Activated CD8-positive, alpha-beta T cell treated with anti-CD3 and anti-CD28 coated beads for 36 hours (primary cell): ENCODE measurements at regions not wholly inside any gene's neighbourhood (a gene's known extent, or its start where the extent isn't known, plus 50 kb on each side); places are given as distances from the start of the nearest gene placed in this dataset.

Source experiments
- ATAC-seq: fragments of 200-7000 bp; cut with Tn5 transposase; one replicate; pipeline ENCODE4 v1.10.0; 2021; ENCODE audit warnings: mild to moderate bottlenecking, moderate library complexity
- CTCF ChIA-PET: fragments of 350-600 bp; sonication (Branson Sonifier 250); formaldehyde crosslinking; loops from one replicate; lab custom pipeline; 2021; ENCODE audit warnings: antibody characterized with exemption; lab: Charles Lee
- POLR2A ChIA-PET: fragments of 350-600 bp; sonication (Branson Sonifier 250); formaldehyde crosslinking; loops from one replicate; lab custom pipeline; 2021; ENCODE audit warnings: antibody characterized with exemption; lab: Charles Lee
- DNase-seq: peaks from one replicate; pipeline ENCODE4 v3.0.0-alpha.2; 2020
- H3K27ac Mint-ChIP-seq: one replicate; pipeline ENCODE4 v1.8.0; 2021; ENCODE audit warnings: mild to moderate bottlenecking, mixed read lengths
- H3K27me3 Mint-ChIP-seq: one replicate; pipeline ENCODE4 v1.8.0; 2021; ENCODE audit warnings: mixed read lengths
- H3K36me3 Mint-ChIP-seq: one replicate; pipeline ENCODE4 v1.8.0; 2021; ENCODE audit warnings: low read depth, mixed read lengths
- H3K4me1 Mint-ChIP-seq: one replicate; pipeline ENCODE4 v1.8.0; 2021; ENCODE audit warnings: low read depth, mixed read lengths
- H3K4me3 Mint-ChIP-seq: one replicate; pipeline ENCODE4 v1.8.0; 2021; ENCODE audit warnings: mild to moderate bottlenecking, moderate library complexity, mixed read lengths
- H3K9me3 Mint-ChIP-seq: one replicate; pipeline ENCODE4 v1.8.0; 2021; ENCODE audit warnings: mixed read lengths
- CTCF ChIP-seq: fragments of 200-600 bp; IDR thresholded peaks from one replicate; pipeline ENCODE4 v1.8.0; 2022; ENCODE audit warnings: antibody characterized with exemption, mild to moderate bottlenecking
- intact Hi-C: fragments of 100-400 bp; cut with micrococcal nuclease; formaldehyde crosslinking; loops from one replicate; pipeline ENCODE4 v1.10.0; 2022

GRCh38 chr2:192749611-192750200, 555.0 kb upstream of the TMEFF2 start:
- Mint-ChIP-seq H3K27ac (no peak overlapping the region), H3K9me3 (no peaks in the 10 kb centered on the region), H3K27me3 (no peaks in the 10 kb centered on the region), H3K4me1 (no peaks in the 10 kb centered on the region), H3K36me3 (no peaks in the 10 kb centered on the region), H3K4me3 (no peak overlapping the region)
- ATAC-seq = no peak
- intact Hi-C loops = no loop called here
- ChIA-PET CTCF (interaction anchor here (0.7 kb wide), 1 partner anchor 1561 kb away, joined by 3 read pairs; no protein-coding TSS in a partner anchor), POLR2A (no interaction called here)
- no peak for TF ChIP-seq CTCF
- no peak for DNase-seq

DNA sequence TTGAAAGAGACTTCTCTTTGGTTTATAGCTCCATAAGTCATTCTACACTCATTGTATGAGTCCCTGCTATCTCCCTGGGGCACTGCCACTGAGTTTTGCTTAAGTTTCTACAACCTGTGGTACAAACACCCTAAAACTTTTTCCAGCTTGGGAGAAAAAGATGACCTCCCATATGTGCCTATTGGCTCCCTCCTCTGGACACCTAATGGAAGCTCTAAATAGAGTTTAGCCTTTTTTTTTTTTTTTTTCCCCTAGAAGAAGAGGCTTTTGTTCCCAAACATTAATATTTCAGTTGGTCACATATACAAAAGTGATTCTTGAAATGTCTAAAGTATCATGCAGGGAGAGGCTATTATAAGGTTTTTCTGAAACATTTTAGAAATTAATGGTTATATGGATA, 547.2 kb upstream of the TMEFF2 start:
- Mint-ChIP-seq H3K27me3 (no peaks in the 10 kb centered on the region), H3K4me1 (no peaks in the 10 kb centered on the region), H3K27ac (no peak overlapping the region), H3K4me3 (no peak overlapping the region), H3K36me3 (no peaks in the 10 kb centered on the region), H3K9me3 (no peaks in the 10 kb centered on the region)
- ChIA-PET CTCF (no interaction called here), POLR2A (no interaction called here)
- no peak for ATAC-seq
- TF ChIP-seq CTCF = no peak
- no peak for DNase-seq
- intact Hi-C loops = no loop called here

GRCh38 chr2:192735447-192735846, 540.7 kb upstream of the TMEFF2 start:
- Mint-ChIP-seq H3K9me3 (no peaks in the 10 kb centered on the region), H3K27ac (no peak overlapping the region), H3K4me3 (no peak overlapping the region), H3K36me3 (no peaks in the 10 kb centered on the region), H3K4me1 (no peaks in the 10 kb centered on the region), H3K27me3 (no peaks in the 10 kb centered on the region)
- DNase-seq (no peak), ATAC-seq (no peak)
- CTCF ChIA-PET = no interaction called here
- intact Hi-C loops = no loop called here
- POLR2A ChIA-PET = no interaction called here
- no peak for TF ChIP-seq CTCF

GRCh38 chr2:192729369-192729768, 534.6 kb upstream of the TMEFF2 start:
- Mint-ChIP-seq H3K4me3 (no peak overlapping the region), H3K36me3 (no peaks in the 10 kb centered on the region), H3K27ac (no peak overlapping the region), H3K4me1 (no peaks in the 10 kb centered on the region), H3K27me3 (no peaks in the 10 kb centered on the region), H3K9me3 (no peaks in the 10 kb centered on the region)
- intact Hi-C loops = no loop called here
- DNase-seq (no peak), ATAC-seq (no peak)
- CTCF ChIA-PET = no interaction called here
- TF ChIP-seq CTCF = no peak
- POLR2A ChIA-PET = no interaction called here

GRCh38 chr2:192725991-192726390, 531.3 kb upstream of the TMEFF2 start:
- no peaks in the 10 kb centered on the region for H3K36me3 Mint-ChIP-seq
- no peaks in the 10 kb centered on the region for H3K27me3 Mint-ChIP-seq
- CTCF ChIA-PET = no interaction called here
- intact Hi-C loops = no loop called here
- no peak overlapping the region for H3K27ac Mint-ChIP-seq
- no peaks in the 10 kb centered on the region for H3K4me1 Mint-ChIP-seq
- POLR2A ChIA-PET = no interaction called here
- DNase-seq = no peak
- ATAC-seq = no peak
- H3K4me3 Mint-ChIP-seq = no peak overlapping the region
- no peak for TF ChIP-seq CTCF
- H3K9me3 Mint-ChIP-seq = peaks cover 4% of the 10 kb centered on the region
